ENCODE measurements at regions not wholly inside any gene's neighbourhood (a gene's known extent, or its start where the extent isn't known, plus 50 kb on each side); places are given as distances from the start of the nearest gene placed in this dataset.

DNA sequence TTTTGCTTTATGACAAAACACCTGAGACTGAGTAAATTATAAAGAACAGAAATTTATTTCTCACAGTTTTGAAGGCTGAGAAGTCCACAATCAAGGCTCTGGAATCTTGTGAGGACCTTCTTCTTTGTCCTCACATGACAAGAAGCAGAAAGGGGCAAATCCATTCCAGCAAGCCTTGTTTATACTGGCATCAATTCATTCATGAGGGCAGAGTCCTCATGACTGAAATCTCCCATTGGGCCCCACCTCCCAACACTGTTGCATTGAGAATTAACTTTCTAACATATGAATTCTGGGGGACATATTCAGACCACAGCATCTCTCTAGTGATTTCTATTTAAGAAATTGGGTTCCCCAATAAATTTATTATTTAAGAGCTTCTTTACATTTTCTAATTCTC is 395.4 kb downstream of the AR start:
- TF ChIP-seq YY1 (IDR thresholded peaks at IDR 0.05; ENCODE audit: insufficient read depth, insufficient read length) (no peak), ZNF274 (IDR thresholded peaks at IDR 0.05; ENCODE audit: low read depth, low read length) (no peak)

Measured in NT2/D1 (cell line).